Testis (tissue), 2 donors: ENCODE measurements at regions not wholly inside any gene's neighbourhood (a gene's known extent, or its start where the extent isn't known, plus 50 kb on each side); places are given as distances from the start of the nearest gene placed in this dataset.

Experiments used
- POLR2A ChIP-seq: fragments of 450-650 bp; IDR thresholded peaks from one replicate; pipeline ENCODE4 v1.6.1; 2017; ENCODE audit warnings: antibody characterized with exemption, mild to moderate bottlenecking, moderate library complexity
- TF ChIP-seq, protein P1 (sequence below), 3 experiments: fragments of 450-650 bp in 2 of 3; fragments of 200-600 bp in 1 of 3; sonication (generic) in 1 of 3; IDR thresholded peaks; one replicate each; pipeline ENCODE4 v1.5.1; 2016 to 2019; ENCODE audit warnings: antibody characterized with exemption in 3 of 3, mild to moderate bottlenecking in 2 of 3, moderate library complexity in 1 of 3

DNA sequence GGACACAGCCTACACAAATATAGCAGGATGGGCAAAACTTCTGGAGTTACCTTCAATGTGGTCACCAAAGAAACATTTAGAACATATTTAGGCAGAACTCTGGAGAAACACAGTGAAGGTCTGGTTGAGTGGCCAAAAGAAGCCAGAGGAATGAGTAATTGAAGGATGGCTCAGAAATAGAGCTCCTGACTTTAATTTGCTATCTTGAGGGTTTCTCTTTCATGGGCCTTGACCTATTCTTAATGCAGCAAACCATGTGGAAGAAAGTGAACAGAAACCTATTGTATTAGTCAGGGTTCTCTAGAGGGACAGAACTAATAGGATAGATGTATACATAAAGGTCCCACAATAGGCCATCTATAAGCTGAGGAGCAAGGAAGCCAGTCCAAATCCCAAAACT is 650.5 kb downstream of the ACTL7B start:
- TF ChIP-seq, protein P1, sequence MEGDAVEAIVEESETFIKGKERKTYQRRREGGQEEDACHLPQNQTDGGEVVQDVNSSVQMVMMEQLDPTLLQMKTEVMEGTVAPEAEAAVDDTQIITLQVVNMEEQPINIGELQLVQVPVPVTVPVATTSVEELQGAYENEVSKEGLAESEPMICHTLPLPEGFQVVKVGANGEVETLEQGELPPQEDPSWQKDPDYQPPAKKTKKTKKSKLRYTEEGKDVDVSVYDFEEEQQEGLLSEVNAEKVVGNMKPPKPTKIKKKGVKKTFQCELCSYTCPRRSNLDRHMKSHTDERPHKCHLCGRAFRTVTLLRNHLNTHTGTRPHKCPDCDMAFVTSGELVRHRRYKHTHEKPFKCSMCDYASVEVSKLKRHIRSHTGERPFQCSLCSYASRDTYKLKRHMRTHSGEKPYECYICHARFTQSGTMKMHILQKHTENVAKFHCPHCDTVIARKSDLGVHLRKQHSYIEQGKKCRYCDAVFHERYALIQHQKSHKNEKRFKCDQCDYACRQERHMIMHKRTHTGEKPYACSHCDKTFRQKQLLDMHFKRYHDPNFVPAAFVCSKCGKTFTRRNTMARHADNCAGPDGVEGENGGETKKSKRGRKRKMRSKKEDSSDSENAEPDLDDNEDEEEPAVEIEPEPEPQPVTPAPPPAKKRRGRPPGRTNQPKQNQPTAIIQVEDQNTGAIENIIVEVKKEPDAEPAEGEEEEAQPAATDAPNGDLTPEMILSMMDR (IDR thresholded peaks at IDR 0.05) = no peak
- TF ChIP-seq POLR2A = no peak
